ENCODE measurements at regions not wholly inside any gene's neighbourhood (a gene's known extent, or its start where the extent isn't known, plus 50 kb on each side); places are given as distances from the start of the nearest gene placed in this dataset.
"Not testable (repeated sequence)": the region's sequence is repeated elsewhere in the genome, so short reads cannot be mapped to it uniquely, and the experiment has no call there.

GRCh38 chr15:20376872-20377271 lies 164.7 kb downstream of the GOLGA6L6 start:
- DNase-seq (ENCODE audit: extremely low spot score, unreplicated experiment): no peak
- Mint-ChIP-seq H3K27ac (no peak overlapping the region), H3K36me3 (no peaks in the 10 kb centered on the region), H3K9me3 (no peaks in the 10 kb centered on the region), H3K4me3 (no peak overlapping the region), H3K4me1 (ENCODE audit: unreplicated experiment) (no peaks in the 10 kb centered on the region), H3K27me3 (no peaks in the 10 kb centered on the region)
- TF ChIP-seq CTCF (conservative IDR thresholded peaks at IDR 0.05): no peak

- H3K36me3 Mint-ChIP-seq; H3K4me1 Mint-ChIP-seq (ENCODE audit: unreplicated experiment); DNase-seq (ENCODE audit: extremely low spot score, unreplicated experiment); H3K4me3 Mint-ChIP-seq; H3K27ac Mint-ChIP-seq; H3K9me3 Mint-ChIP-seq; H3K27me3 Mint-ChIP-seq: not testable (repeated sequence)
Measured at GRCh38 chr15:20372416-20372815, 169.2 kb downstream of the GOLGA6L6 start.

GRCh38 chr15:20369500-20369899 lies 172.1 kb downstream of the GOLGA6L6 start:
- no peaks in the 10 kb centered on the region for H3K27me3 Mint-ChIP-seq
- no peaks in the 10 kb centered on the region for H3K4me1 Mint-ChIP-seq (ENCODE audit: unreplicated experiment)
- H3K9me3 Mint-ChIP-seq: no peaks in the 10 kb centered on the region
- no peak overlapping the region for H3K4me3 Mint-ChIP-seq
- DNase-seq (ENCODE audit: extremely low spot score, unreplicated experiment): no peak
- TF ChIP-seq CTCF (conservative IDR thresholded peaks at IDR 0.05): no peak
- H3K36me3 Mint-ChIP-seq: no peaks in the 10 kb centered on the region
- H3K27ac Mint-ChIP-seq: no peak overlapping the region

- Mint-ChIP-seq H3K9me3 (no peaks in the 10 kb centered on the region), H3K4me1 (ENCODE audit: unreplicated experiment) (no peaks in the 10 kb centered on the region)
- no peak for TF ChIP-seq CTCF (conservative IDR thresholded peaks at IDR 0.05)
Measured at GRCh38 chr15:20368974-20369373, 172.6 kb downstream of the GOLGA6L6 start.

GRCh38 chr15:20367093-20367492 lies 174.5 kb downstream of the GOLGA6L6 start:
- no peak for DNase-seq (ENCODE audit: extremely low spot score, unreplicated experiment)
- Mint-ChIP-seq H3K27me3 (no peaks in the 10 kb centered on the region), H3K36me3 (no peaks in the 10 kb centered on the region), H3K4me3 (no peak overlapping the region), H3K4me1 (ENCODE audit: unreplicated experiment) (no peaks in the 10 kb centered on the region), H3K27ac (no peak overlapping the region), H3K9me3 (no peaks in the 10 kb centered on the region)
- no peak for TF ChIP-seq CTCF (conservative IDR thresholded peaks at IDR 0.05)

More at GRCh38 chr15:20368974-20369373, 172.6 kb downstream of the GOLGA6L6 start:
- no peaks in the 10 kb centered on the region for H3K27me3 Mint-ChIP-seq
- no peak overlapping the region for H3K4me3 Mint-ChIP-seq
- no peaks in the 10 kb centered on the region for H3K36me3 Mint-ChIP-seq
- no peak overlapping the region for H3K27ac Mint-ChIP-seq
- no peak for DNase-seq (ENCODE audit: extremely low spot score, unreplicated experiment)

- H3K9me3 Mint-ChIP-seq; H3K4me3 Mint-ChIP-seq; H3K36me3 Mint-ChIP-seq; DNase-seq (ENCODE audit: extremely low spot score, unreplicated experiment); H3K4me1 Mint-ChIP-seq (ENCODE audit: unreplicated experiment); H3K27me3 Mint-ChIP-seq; H3K27ac Mint-ChIP-seq: not testable (repeated sequence)
Measured at GRCh38 chr15:20363591-20363990, 178.0 kb downstream of the GOLGA6L6 start.

- no peak overlapping the region for H3K27ac Mint-ChIP-seq
- no peak overlapping the region for H3K4me3 Mint-ChIP-seq
- no peaks in the 10 kb centered on the region for H3K4me1 Mint-ChIP-seq (ENCODE audit: unreplicated experiment)
- no peaks in the 10 kb centered on the region for H3K27me3 Mint-ChIP-seq
- DNase-seq (ENCODE audit: extremely low spot score, unreplicated experiment): no peak
- no peaks in the 10 kb centered on the region for H3K36me3 Mint-ChIP-seq
- TF ChIP-seq CTCF (conservative IDR thresholded peaks at IDR 0.05): no peak
- H3K9me3 Mint-ChIP-seq: no peaks in the 10 kb centered on the region
Measured at GRCh38 chr15:20361091-20361490, 180.5 kb downstream of the GOLGA6L6 start.
